ENCODE measurements at regions not wholly inside any gene's neighbourhood (a gene's known extent, or its start where the extent isn't known, plus 50 kb on each side); places are given as distances from the start of the nearest gene placed in this dataset.

- Histone ChIP-seq H3K36me3 (ENCODE audit: control insufficient read depth in 2 of 2, extremely low read depth in 1 of 2, insufficient read depth in 2 of 2, low read length in 2 of 2) (no peaks in the 10 kb centered on the region), H3K9me3 (ENCODE audit: control insufficient read depth, low read depth, low read length) (no peaks in the 10 kb centered on the region), H3K4me3 (ENCODE audit: control insufficient read depth in 2 of 3, extremely low read depth in 1 of 3, insufficient read depth in 2 of 3, low read depth in 1 of 3, low read length in 3 of 3) (no peak overlapping the region), H3K27ac (ENCODE audit: control insufficient read depth, insufficient read depth, low read length) (no peak overlapping the region), H4K20me1 (ENCODE audit: control insufficient read depth, extremely low read depth, insufficient read depth, low read length) (no peaks in the 10 kb centered on the region), H3K79me2 (ENCODE audit: control insufficient read depth, insufficient read depth, low read length) (no peaks in the 10 kb centered on the region), H3K9ac (ENCODE audit: control insufficient read depth, extremely low read depth, insufficient read depth, low read length) (no peak overlapping the region), H3K9me1 (ENCODE audit: control insufficient read depth, extremely low read depth, insufficient read depth, low read length) (no peaks in the 10 kb centered on the region), H3K27me3 (ENCODE audit: control insufficient read depth, extremely low read depth, insufficient read depth, low read length) (no peaks in the 10 kb centered on the region), H2AFZ (ENCODE audit: control insufficient read depth, low read length) (no peak overlapping the region), H3K4me1 (ENCODE audit: control insufficient read depth, extremely low read depth, insufficient read depth, low read length) (no peaks in the 10 kb centered on the region), H3K4me2 (ENCODE audit: control insufficient read depth, extremely low read depth, insufficient read depth, low read depth, low read length) (no peak overlapping the region)
- TF ChIP-seq CTCF (optimal IDR thresholded peaks at IDR 0.05 in 1 of 3, IDR thresholded peaks at IDR 0.05 in 1 of 3, conservative IDR thresholded peaks at IDR 0.05 in 1 of 3; ENCODE audit: extremely low read depth in 1 of 3, insufficient read depth in 2 of 3, low read length in 3 of 3) (no peak), EZH2 (IDR thresholded peaks at IDR 0.05; ENCODE audit: low read length) (no peak)
- dilution Hi-C loops (cut with MboI; ENCODE audit: extremely low pct_ligation_motif_present, low sequenced_read_pairs) = no loop called here
- DNase-seq (ENCODE audit: low read depth, low spot score) (no peak), FAIRE-seq (no peak)
Measured at GRCh38 chr2:5877360-5877759, 185.2 kb downstream of the SOX11 start.

- Histone ChIP-seq H3K79me2 (ENCODE audit: control insufficient read depth, insufficient read depth, low read length) (no peaks in the 10 kb centered on the region), H3K4me1 (ENCODE audit: control insufficient read depth, extremely low read depth, insufficient read depth, low read length) (no peaks in the 10 kb centered on the region), H3K27ac (ENCODE audit: control insufficient read depth, insufficient read depth, low read length) (no peak overlapping the region), H3K36me3 (ENCODE audit: control insufficient read depth in 2 of 2, extremely low read depth in 1 of 2, insufficient read depth in 2 of 2, low read length in 2 of 2) (no peaks in the 10 kb centered on the region), H4K20me1 (ENCODE audit: control insufficient read depth, extremely low read depth, insufficient read depth, low read length) (no peaks in the 10 kb centered on the region), H3K4me2 (ENCODE audit: control insufficient read depth, extremely low read depth, insufficient read depth, low read depth, low read length) (no peak overlapping the region), H2AFZ (ENCODE audit: control insufficient read depth, low read length) (no peak overlapping the region), H3K27me3 (ENCODE audit: control insufficient read depth, extremely low read depth, insufficient read depth, low read length) (no peaks in the 10 kb centered on the region), H3K9ac (ENCODE audit: control insufficient read depth, extremely low read depth, insufficient read depth, low read length) (no peak overlapping the region), H3K4me3 (ENCODE audit: control insufficient read depth in 2 of 3, extremely low read depth in 1 of 3, insufficient read depth in 2 of 3, low read depth in 1 of 3, low read length in 3 of 3) (no peak overlapping the region), H3K9me3 (ENCODE audit: control insufficient read depth, low read depth, low read length) (no peaks in the 10 kb centered on the region), H3K9me1 (ENCODE audit: control insufficient read depth, extremely low read depth, insufficient read depth, low read length) (no peaks in the 10 kb centered on the region)
- TF ChIP-seq EZH2 (IDR thresholded peaks at IDR 0.05; ENCODE audit: low read length) = no peak
- no peak for TF ChIP-seq CTCF (optimal IDR thresholded peaks at IDR 0.05 in 1 of 3, IDR thresholded peaks at IDR 0.05 in 1 of 3, conservative IDR thresholded peaks at IDR 0.05 in 1 of 3; ENCODE audit: extremely low read depth in 1 of 3, insufficient read depth in 2 of 3, low read length in 3 of 3)
- DNase-seq (ENCODE audit: low read depth, low spot score) (no peak), FAIRE-seq (no peak)
- dilution Hi-C loops (cut with MboI; ENCODE audit: extremely low pct_ligation_motif_present, low sequenced_read_pairs) = no loop called here
Measured at GRCh38 chr2:5885451-5886173, 193.4 kb downstream of the SOX11 start.
